ENCODE measurements at regions not wholly inside any gene's neighbourhood (a gene's known extent, or its start where the extent isn't known, plus 50 kb on each side); places are given as distances from the start of the nearest gene placed in this dataset.

GRCh38 chr9:108270051-108270450 lies 585.7 kb downstream of the ACTL7B start:
- H3K4me3 ChIP-seq (ENCODE audit: low read depth, low read length) = no peak overlapping the region
- no peak for DNase-seq (ENCODE audit: low read depth)
- TF ChIP-seq CTCF (IDR thresholded peaks at IDR 0.05; ENCODE audit: low read depth, low read length) (no peak), MYC (IDR thresholded peaks at IDR 0.05; ENCODE audit: low read depth, low read length) (no peak), MAX (IDR thresholded peaks at IDR 0.05; ENCODE audit: low read depth, low read length) (no peak), POLR2A (IDR thresholded peaks at IDR 0.05; ENCODE audit: extremely low read depth, insufficient read length) (no peak)

- peak; percentile 11 for DNase-seq (ENCODE audit: low read depth)
- H3K4me3 ChIP-seq (ENCODE audit: low read depth, low read length) = no peak overlapping the region
- TF ChIP-seq POLR2A (IDR thresholded peaks at IDR 0.05; ENCODE audit: extremely low read depth, insufficient read length) (no peak), MYC (IDR thresholded peaks at IDR 0.05; ENCODE audit: low read depth, low read length) (no peak), CTCF (IDR thresholded peaks at IDR 0.05; ENCODE audit: low read depth, low read length) (no peak), MAX (IDR thresholded peaks at IDR 0.05; ENCODE audit: low read depth, low read length) (no peak)
Measured at GRCh38 chr9:108269371-108269770, 586.4 kb downstream of the ACTL7B start.

- no peak for DNase-seq (ENCODE audit: low read depth)
- H3K4me3 ChIP-seq (ENCODE audit: low read depth, low read length) = no peak overlapping the region
- TF ChIP-seq MAX (IDR thresholded peaks at IDR 0.05; ENCODE audit: low read depth, low read length) (no peak), POLR2A (IDR thresholded peaks at IDR 0.05; ENCODE audit: extremely low read depth, insufficient read length) (no peak), MYC (IDR thresholded peaks at IDR 0.05; ENCODE audit: low read depth, low read length) (no peak)
Measured at GRCh38 chr9:108265065-108265464, 590.7 kb downstream of the ACTL7B start.

GRCh38 chr9:108264093-108264492 lies 591.7 kb downstream of the ACTL7B start:
- H3K4me3 ChIP-seq (ENCODE audit: low read depth, low read length) = no peak overlapping the region
- DNase-seq (ENCODE audit: low read depth) = no peak
- TF ChIP-seq CTCF (IDR thresholded peaks at IDR 0.05; ENCODE audit: low read depth, low read length) = no peak
- TF ChIP-seq MAX (IDR thresholded peaks at IDR 0.05; ENCODE audit: low read depth, low read length) = no peak
- TF ChIP-seq MYC (IDR thresholded peaks at IDR 0.05; ENCODE audit: low read depth, low read length) = no peak
- no peak for TF ChIP-seq POLR2A (IDR thresholded peaks at IDR 0.05; ENCODE audit: extremely low read depth, insufficient read length)

- TF ChIP-seq POLR2A (IDR thresholded peaks at IDR 0.05; ENCODE audit: extremely low read depth, insufficient read length) = no peak
- no peak for TF ChIP-seq MAX (IDR thresholded peaks at IDR 0.05; ENCODE audit: low read depth, low read length)
- no peak for TF ChIP-seq MYC (IDR thresholded peaks at IDR 0.05; ENCODE audit: low read depth, low read length)
- TF ChIP-seq CTCF (IDR thresholded peaks at IDR 0.05; ENCODE audit: low read depth, low read length) = no peak
- DNase-seq (ENCODE audit: low read depth) = no peak
- no peak overlapping the region for H3K4me3 ChIP-seq (ENCODE audit: low read depth, low read length)
Measured at GRCh38 chr9:108262836-108263235, 593.0 kb downstream of the ACTL7B start.

GRCh38 chr9:108259917-108260675 lies 595.7 kb downstream of the ACTL7B start:
- DNase-seq (ENCODE audit: low read depth) = no peak
- no peak overlapping the region for H3K4me3 ChIP-seq (ENCODE audit: low read depth, low read length)
- TF ChIP-seq CTCF (IDR thresholded peaks at IDR 0.05; ENCODE audit: low read depth, low read length) (no peak), MYC (IDR thresholded peaks at IDR 0.05; ENCODE audit: low read depth, low read length) (no peak), POLR2A (IDR thresholded peaks at IDR 0.05; ENCODE audit: extremely low read depth, insufficient read length) (no peak), MAX (IDR thresholded peaks at IDR 0.05; ENCODE audit: low read depth, low read length) (no peak)
